ENCODE measurements at regions not wholly inside any gene's neighbourhood (a gene's known extent, or its start where the extent isn't known, plus 50 kb on each side); places are given as distances from the start of the nearest gene placed in this dataset.

DNA sequence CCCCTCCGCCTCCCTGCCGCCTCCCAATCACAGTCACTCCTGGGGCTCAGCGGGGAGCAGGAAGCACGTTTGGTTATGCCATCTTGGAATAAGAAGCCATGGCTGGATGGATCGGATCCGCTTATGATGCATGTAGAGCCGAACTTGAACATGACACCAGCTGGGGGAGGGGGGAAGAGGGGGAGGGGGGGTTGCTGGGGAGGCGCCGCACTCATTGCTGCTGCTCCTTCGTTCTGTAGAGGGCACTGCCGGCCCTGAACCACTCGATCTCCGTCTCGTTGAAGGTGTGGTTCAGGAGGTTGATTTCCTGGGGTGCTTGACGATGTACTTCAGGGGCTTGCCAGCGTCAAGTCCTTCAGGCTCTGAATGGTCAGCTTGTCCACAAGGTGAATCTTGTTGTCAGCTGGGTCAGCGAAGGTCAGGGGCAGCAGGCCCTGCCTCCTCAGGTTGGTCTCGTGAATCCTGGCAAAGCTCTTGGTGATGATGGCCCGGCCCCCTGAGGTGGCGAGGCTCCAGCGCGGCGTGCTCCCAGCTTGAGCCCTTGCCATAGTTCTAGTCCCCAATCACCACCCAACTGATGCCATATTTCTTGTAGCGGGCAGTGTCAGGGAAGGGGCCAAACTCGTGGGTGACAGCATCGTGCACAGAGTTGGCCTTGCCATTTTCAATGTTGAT lies 476.9 kb upstream of the ISX start:
- TF ChIP-seq, protein P1, sequence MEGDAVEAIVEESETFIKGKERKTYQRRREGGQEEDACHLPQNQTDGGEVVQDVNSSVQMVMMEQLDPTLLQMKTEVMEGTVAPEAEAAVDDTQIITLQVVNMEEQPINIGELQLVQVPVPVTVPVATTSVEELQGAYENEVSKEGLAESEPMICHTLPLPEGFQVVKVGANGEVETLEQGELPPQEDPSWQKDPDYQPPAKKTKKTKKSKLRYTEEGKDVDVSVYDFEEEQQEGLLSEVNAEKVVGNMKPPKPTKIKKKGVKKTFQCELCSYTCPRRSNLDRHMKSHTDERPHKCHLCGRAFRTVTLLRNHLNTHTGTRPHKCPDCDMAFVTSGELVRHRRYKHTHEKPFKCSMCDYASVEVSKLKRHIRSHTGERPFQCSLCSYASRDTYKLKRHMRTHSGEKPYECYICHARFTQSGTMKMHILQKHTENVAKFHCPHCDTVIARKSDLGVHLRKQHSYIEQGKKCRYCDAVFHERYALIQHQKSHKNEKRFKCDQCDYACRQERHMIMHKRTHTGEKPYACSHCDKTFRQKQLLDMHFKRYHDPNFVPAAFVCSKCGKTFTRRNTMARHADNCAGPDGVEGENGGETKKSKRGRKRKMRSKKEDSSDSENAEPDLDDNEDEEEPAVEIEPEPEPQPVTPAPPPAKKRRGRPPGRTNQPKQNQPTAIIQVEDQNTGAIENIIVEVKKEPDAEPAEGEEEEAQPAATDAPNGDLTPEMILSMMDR (conservative IDR thresholded peaks at IDR 0.05 in 1 of 2, IDR thresholded peaks at IDR 0.05 in 1 of 2; ENCODE audit: low read depth in 1 of 2, low read length in 2 of 2): no peak
- no peak for TF ChIP-seq EZH2 (IDR thresholded peaks at IDR 0.05; ENCODE audit: low read length, missing control alignments)
